ENCODE measurements at regions not wholly inside any gene's neighbourhood (a gene's known extent, or its start where the extent isn't known, plus 50 kb on each side); places are given as distances from the start of the nearest gene placed in this dataset.
"Not testable (repeated sequence)": the region's sequence is repeated elsewhere in the genome, so short reads cannot be mapped to it uniquely, and the experiment has no call there.

- DNase-seq (ENCODE audit: low read depth) = no peak
Observed at GRCh38 chr20:51305316-51306052, 237.0 kb downstream of the NFATC2 start.

GRCh38 chr20:51303731-51304670, 238.5 kb downstream of the NFATC2 start:
- DNase-seq (ENCODE audit: low read depth) = no peak

DNA sequence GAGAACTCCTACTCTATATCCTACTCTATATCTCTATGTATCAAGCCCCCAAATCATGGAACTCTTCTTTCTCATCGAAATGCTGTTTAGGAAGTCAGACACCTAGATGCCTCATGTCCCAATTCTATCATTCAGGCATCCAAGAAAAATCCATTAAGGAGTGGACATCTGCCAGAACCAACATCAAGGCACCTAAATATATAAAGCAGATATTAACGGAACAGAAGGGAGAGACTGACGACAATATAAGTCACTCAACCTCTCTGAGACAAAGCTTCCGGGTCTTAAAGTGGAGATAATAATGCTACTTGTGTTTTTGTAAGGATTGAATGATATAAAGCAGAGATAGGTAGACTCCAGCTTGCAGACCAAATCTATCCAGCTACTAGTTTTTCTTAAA, 241.5 kb downstream of the NFATC2 start:
- no peak for DNase-seq (ENCODE audit: low read depth)

GRCh38 chr20:51300104-51300503, 242.4 kb downstream of the NFATC2 start:
- DNase-seq (ENCODE audit: low read depth) = no peak

- no peak for DNase-seq (ENCODE audit: low read depth)
Observed at GRCh38 chr20:51299413-51299812, 243.1 kb downstream of the NFATC2 start.

DNA sequence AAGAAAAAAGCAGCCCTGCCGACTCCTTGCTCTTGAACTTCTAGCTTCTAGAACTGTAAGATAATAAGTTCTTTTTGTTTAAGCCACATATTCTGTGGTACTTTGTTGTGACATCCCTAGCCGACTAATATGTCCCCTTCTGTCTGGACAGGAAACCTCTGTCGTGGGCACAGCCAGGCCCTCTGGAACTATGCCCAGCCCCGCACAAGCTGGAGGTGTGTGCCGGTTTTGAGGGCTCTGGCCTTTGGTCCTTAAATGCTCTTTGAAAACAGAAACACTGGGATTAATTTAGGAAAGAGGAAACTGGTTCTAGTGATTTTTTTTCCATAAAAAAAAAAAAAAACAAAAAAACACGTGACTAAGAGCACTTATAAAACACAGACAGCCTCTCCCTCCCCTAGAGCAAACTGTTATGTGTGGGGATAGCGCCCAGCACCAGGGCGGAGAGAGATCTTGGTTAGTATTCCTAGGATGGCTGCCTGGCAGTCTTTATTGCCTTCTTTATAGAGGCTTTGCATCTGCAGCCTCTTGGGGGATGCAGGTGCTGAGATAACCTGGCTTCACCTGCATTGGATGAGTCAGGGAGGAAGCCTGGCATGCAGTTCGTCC, 244.3 kb downstream of the NFATC2 start:
- no peak for DNase-seq (ENCODE audit: low read depth)

DNA sequence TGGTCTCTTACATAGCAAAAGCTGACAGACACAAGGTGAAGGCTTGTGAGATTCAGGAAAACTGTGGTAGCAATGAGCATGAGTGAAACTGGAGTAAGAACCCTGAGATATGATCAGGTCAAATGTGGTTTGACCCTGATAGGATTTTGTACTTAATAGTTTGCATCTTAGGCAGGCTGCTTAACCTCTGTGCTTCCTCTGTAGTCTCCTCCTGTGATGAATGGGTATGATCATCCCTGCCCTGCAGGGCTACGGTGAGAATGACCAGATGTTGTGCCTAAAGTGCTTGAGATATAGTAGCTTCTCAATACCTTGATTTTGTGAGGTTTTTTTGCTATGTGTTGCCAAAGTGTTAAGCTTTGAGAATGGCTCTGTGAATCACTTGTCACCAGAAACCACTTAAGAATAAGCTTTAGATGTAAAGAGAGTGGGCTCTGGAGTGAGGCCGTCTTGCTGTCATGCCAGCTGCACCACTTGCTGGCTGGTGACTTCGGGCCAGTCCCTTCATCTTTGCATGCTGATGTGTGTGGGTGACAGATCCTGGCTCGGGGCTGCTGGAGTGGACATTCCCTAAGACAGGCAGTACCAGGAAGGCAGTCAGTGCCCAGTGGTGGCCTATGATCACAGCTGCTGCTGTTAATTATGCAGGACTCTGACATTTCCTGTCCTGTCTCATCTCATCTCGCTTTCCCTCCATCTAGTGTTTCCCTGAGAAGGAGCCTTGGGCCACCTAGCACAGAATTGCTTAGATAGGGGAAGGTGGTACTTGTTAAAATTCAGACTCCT, 254.7 kb downstream of the NFATC2 start:
- no peak for DNase-seq (ENCODE audit: low read depth)

GRCh38 chr20:51286758-51287157, 255.8 kb downstream of the NFATC2 start:
- DNase-seq (ENCODE audit: low read depth) = no peak

DNA sequence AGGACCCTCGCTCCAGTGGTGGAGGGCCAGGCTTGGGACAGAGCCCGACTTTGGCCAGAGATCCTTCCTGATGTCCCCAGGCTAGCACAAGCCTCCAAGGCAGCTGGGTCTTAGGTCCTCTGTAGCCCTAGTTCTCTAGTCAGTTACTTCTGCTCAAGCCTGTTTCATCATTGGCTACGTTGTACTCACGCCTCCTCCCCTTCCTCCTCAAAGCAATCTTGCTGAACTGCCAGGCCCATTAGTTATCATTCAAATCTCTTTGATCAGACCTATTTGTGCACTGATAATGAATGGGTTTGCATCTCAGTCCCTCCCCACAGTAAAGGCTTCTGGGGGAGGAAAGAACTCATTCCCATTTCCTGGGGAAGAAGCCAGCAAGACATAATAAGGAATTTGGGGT, 256.8 kb downstream of the NFATC2 start:
- no peak for DNase-seq (ENCODE audit: low read depth)

GRCh38 chr20:51284871-51285270, 257.6 kb downstream of the NFATC2 start:
- no peak for DNase-seq (ENCODE audit: low read depth)

DNA sequence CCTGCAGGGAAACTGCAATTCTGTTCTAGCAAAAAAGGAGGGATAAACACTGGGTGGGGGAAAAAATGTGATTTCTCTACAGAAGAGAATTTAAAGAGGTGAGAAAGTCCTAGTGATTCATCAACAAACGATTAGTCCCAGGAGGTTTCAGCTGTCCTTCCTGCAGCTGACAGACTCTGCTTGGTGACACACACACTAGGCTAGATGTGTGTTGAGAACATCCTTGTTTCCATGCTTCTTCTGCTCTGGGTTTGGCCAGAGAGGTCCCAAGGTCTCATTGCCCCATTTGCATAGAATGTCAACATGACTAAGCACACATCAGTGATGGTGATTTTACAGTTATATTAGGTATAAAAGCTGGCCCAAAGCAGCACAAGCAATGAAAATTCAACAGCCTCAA, 258.3 kb downstream of the NFATC2 start:
- DNase-seq (ENCODE audit: low read depth) = no peak

- DNase-seq (ENCODE audit: low read depth) = no peak
Observed at GRCh38 chr20:51281521-51281920, 258.6 kb upstream of the KCNG1 start.

DNA sequence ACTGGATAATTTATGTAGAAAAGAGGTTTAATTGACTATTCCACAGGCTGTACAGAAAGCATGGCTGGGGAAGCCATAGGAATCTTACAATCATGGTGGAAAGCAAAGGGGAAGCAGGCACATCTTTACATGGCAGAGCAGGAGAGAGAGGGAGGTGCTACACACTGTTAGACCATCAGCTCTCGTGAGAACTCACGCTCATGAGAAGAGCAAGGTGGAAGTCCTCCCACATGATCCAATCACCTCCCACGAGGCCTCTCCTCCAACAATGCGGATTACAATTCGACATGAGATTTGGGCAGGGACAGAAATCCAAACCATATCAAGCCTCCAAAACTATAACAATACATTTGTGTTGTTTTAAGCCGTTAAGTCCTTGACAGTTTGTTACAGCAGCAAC, 257.1 kb upstream of the KCNG1 start:
- no peak for DNase-seq (ENCODE audit: low read depth)

- no peak for DNase-seq (ENCODE audit: low read depth)
Observed at GRCh38 chr20:51277961-51278360, 255.1 kb upstream of the KCNG1 start.

GRCh38 chr20:51276296-51276695, 253.4 kb upstream of the KCNG1 start:
- no peak for DNase-seq (ENCODE audit: low read depth)

DNA sequence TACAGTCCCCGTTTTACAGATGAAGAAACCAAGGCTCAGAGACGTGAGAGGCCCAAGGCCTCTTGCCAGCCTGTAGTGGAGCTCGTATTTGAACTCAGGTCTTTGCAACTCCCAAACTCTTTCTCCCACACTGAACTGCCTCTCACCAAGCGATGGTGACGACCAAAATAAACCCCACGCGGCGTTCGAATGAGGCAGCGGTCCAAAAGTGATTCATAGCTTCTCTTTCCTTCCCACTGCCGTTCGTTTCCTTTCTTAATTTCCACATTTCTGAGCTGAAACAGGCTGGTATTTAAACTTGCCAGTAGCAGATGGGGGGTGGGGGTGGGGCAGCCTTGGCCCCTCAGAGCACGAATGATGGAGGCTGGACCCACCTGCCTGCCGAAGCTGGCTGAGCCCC, 252.9 kb upstream of the KCNG1 start:
- DNase-seq (ENCODE audit: low read depth) = no peak

GRCh38 chr20:51275181-51275580, 252.3 kb upstream of the KCNG1 start:
- DNase-seq (ENCODE audit: low read depth) = no peak

DNA sequence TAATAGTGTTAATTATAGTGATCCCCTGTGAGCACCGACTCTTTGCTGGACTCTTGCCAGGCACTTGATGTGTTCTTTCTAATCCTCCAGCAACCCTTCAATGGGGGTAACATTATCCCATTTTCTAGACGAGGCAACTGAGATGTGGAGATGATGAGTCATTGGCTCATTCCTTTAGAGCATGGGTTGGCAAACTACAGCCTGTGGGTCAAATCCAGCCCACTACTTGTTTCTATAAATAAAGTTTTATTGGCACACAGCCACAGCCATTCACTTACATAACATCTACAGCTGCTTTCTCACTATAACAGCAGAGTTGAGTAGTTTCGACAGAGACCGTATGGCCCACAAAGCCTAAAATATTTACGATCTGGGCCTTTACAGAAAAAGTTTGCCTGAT, 249.5 kb upstream of the KCNG1 start:
- DNase-seq (ENCODE audit: low read depth) = no peak

- no peak for DNase-seq (ENCODE audit: low read depth)
Observed at GRCh38 chr20:51271931-51272330, 249.0 kb upstream of the KCNG1 start.

DNA sequence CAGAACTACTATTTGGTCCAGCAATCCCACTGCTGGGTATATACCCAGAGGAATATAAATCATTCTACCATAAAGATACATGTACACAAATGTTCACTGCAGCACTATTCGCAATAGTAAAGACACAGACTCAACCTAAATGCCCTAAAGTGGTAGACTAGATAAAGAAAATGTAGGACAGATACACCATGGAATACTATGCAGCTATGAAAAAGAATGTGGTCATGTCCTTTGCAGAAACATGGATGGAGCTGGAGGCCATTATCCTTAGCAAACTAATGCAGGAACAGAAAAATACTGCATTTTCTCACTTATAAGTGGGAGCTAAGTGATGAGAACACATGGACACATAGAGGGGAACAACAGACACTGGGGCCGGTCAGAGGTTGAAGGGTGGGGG, 248.4 kb upstream of the KCNG1 start:
- not testable (repeated sequence) for DNase-seq (ENCODE audit: low read depth)

DNA sequence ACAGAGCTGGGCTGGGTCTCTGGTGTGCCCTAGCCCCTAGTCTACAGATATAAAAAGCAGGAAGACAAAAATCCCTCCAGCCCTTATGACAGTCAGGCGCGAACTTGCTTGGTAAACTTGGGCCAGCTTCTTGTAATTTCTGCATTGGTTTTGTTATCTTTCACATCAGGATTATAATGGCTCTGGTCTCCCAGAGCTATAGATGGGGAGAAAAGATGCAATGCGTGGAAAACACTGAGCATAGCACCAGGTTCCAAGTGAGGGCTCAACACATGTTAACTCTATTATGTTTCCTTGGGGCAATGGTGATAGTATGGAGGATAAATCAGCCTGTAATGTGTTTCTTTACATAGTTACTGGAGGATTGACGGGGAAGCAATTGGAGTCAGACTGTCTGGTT, 246.8 kb upstream of the KCNG1 start:
- no peak for DNase-seq (ENCODE audit: low read depth)

DNA sequence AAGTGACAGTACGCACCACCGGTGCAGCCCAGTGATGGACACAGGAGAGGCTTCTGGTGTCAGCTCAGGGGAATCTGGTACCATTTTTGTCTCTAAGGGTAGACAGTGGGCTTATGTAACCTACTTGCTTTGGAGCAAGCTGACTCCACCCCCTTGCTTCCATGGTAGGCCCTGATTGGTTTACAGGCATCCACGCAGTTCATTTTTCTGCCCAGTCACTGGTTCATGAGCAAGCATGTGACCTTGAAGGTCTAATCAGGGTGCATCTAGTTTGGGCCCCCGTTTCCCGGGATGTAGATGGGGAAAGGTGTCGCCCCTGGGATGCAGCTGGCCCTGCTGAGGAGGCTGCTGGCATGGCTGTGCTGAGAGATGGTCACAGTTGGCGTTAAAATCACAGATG, 244.8 kb upstream of the KCNG1 start:
- DNase-seq (ENCODE audit: low read depth) = no peak
